ENCODE measurements at regions not wholly inside any gene's neighbourhood (a gene's known extent, or its start where the extent isn't known, plus 50 kb on each side); places are given as distances from the start of the nearest gene placed in this dataset.

DNA sequence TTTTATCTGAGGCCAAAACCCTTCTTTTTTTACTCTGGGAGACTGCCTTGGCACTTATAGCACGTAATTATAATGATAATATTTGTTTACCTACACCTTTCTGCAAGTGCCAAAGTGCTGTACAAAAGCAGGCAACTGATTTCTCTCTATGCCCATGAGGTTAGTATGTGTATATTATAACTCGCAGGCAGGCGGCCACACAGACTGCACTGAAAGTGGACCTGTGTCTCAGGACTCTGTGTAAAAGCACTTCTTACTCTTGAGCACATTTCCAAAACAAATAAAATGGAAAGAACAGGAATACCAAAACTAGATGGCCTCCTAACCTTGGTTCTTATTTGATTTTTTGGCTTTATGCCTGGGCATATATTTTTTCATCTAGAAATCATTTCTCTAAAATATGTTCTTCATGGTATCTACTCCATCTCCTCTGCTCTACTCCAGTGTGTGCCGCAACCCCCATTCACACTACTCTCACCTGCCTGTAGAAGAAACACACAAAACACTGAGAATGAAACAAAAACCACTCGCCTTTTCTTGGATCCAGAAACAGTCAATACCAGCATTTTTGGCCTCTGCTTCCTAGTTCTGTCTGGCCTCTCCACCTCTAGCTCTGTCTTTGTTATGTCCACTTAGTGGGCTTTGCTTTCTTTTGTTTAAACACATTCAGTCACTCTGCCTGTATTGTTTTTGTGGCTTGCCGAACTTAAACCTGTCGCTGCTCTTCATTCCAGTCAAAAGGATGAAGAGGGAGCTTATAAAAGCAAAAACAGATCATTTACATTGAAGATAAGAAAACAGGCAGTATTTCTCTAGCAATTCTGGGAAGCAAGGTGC, 934.5 kb upstream of the TENM3 start:
- no peaks in the 10 kb centered on the region for H3K79me2 ChIP-seq (ENCODE audit: low read length)
- H3K9ac ChIP-seq (ENCODE audit: low read length): no peak overlapping the region
- H3K4me2 ChIP-seq (ENCODE audit: low read depth, low read length, poor library complexity, severe bottlenecking): no peak overlapping the region
- no peaks in the 10 kb centered on the region for H4K20me1 ChIP-seq (ENCODE audit: insufficient read depth, low read depth, low read length)
- no peaks in the 10 kb centered on the region for H3K36me3 ChIP-seq (ENCODE audit: insufficient read depth, low read length)
- no peak overlapping the region for H3K4me3 ChIP-seq (ENCODE audit: low read length)
- no peaks in the 10 kb centered on the region for H3K4me1 ChIP-seq (ENCODE audit: low read length)
- no peaks in the 10 kb centered on the region for H3K9me2 ChIP-seq (replicated peaks; ENCODE audit: insufficient read depth, low read length)
- H3K27ac ChIP-seq (ENCODE audit: low read length): no peak overlapping the region
- DNase-seq: no peak
- no peaks in the 10 kb centered on the region for H3K27me3 ChIP-seq (ENCODE audit: low read length)
- no peaks in the 10 kb centered on the region for H3K9me3 ChIP-seq (ENCODE audit: low read length)
- no peak overlapping the region for H2AFZ ChIP-seq (ENCODE audit: low read length)

GRCh38 chr4:181312066-181312465, 931.1 kb upstream of the TENM3 start:
- H3K9me2 ChIP-seq (replicated peaks; ENCODE audit: insufficient read depth, low read length): no peaks in the 10 kb centered on the region
- no peak overlapping the region for H3K27ac ChIP-seq (ENCODE audit: low read length)
- H2AFZ ChIP-seq (ENCODE audit: low read length): no peak overlapping the region
- no peak overlapping the region for H3K4me3 ChIP-seq (ENCODE audit: low read length)
- H3K4me2 ChIP-seq (ENCODE audit: low read depth, low read length, poor library complexity, severe bottlenecking): no peak overlapping the region
- no peaks in the 10 kb centered on the region for H3K4me1 ChIP-seq (ENCODE audit: low read length)
- H4K20me1 ChIP-seq (ENCODE audit: insufficient read depth, low read depth, low read length): no peaks in the 10 kb centered on the region
- no peaks in the 10 kb centered on the region for H3K9me3 ChIP-seq (ENCODE audit: low read length)
- H3K79me2 ChIP-seq (ENCODE audit: low read length): no peaks in the 10 kb centered on the region
- no peak for DNase-seq
- no peaks in the 10 kb centered on the region for H3K27me3 ChIP-seq (ENCODE audit: low read length)
- no peaks in the 10 kb centered on the region for H3K36me3 ChIP-seq (ENCODE audit: insufficient read depth, low read length)
- no peak overlapping the region for H3K9ac ChIP-seq (ENCODE audit: low read length)

GRCh38 chr4:181319629-181320028, 923.6 kb upstream of the TENM3 start:
- Histone ChIP-seq H2AFZ (ENCODE audit: low read length) (no peak overlapping the region), H3K4me1 (ENCODE audit: low read length) (no peaks in the 10 kb centered on the region), H3K27me3 (ENCODE audit: low read length) (no peaks in the 10 kb centered on the region), H3K36me3 (ENCODE audit: insufficient read depth, low read length) (no peaks in the 10 kb centered on the region), H3K9me2 (replicated peaks; ENCODE audit: insufficient read depth, low read length) (no peaks in the 10 kb centered on the region), H3K9ac (ENCODE audit: low read length) (no peak overlapping the region), H3K9me3 (ENCODE audit: low read length) (no peaks in the 10 kb centered on the region), H3K4me3 (ENCODE audit: low read length) (no peak overlapping the region), H3K27ac (ENCODE audit: low read length) (no peak overlapping the region), H3K4me2 (ENCODE audit: low read depth, low read length, poor library complexity, severe bottlenecking) (no peak overlapping the region), H3K79me2 (ENCODE audit: low read length) (no peaks in the 10 kb centered on the region), H4K20me1 (ENCODE audit: insufficient read depth, low read depth, low read length) (no peaks in the 10 kb centered on the region)
- no peak for DNase-seq

DNA sequence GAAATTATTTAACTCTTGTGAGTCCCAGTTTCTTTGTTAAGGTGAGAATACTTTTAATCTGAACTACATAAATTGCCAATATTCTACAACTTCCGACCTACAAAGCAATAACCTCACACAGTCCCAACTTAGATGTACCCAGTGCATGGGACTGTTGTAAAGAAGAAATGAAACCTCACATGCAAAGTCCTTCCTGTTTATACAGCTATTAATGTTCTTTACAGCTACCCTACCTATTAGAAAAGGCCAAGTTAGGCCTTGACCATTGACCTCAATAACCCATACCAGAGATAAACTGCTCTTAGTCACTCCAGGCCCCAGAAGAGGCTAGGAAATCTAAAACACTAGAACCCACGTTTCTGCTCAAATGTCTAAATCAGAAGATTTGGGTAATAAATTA, 920.1 kb upstream of the TENM3 start:
- Histone ChIP-seq H3K79me2 (ENCODE audit: low read length) (no peaks in the 10 kb centered on the region), H3K4me3 (ENCODE audit: low read length) (no peak overlapping the region), H3K4me2 (ENCODE audit: low read depth, low read length, poor library complexity, severe bottlenecking) (no peak overlapping the region), H3K27ac (ENCODE audit: low read length) (no peak overlapping the region), H3K4me1 (ENCODE audit: low read length) (no peaks in the 10 kb centered on the region), H2AFZ (ENCODE audit: low read length) (no peak overlapping the region), H3K9me2 (replicated peaks; ENCODE audit: insufficient read depth, low read length) (no peaks in the 10 kb centered on the region), H3K9ac (ENCODE audit: low read length) (no peak overlapping the region), H3K9me3 (ENCODE audit: low read length) (no peaks in the 10 kb centered on the region), H4K20me1 (ENCODE audit: insufficient read depth, low read depth, low read length) (no peaks in the 10 kb centered on the region), H3K36me3 (ENCODE audit: insufficient read depth, low read length) (no peaks in the 10 kb centered on the region), H3K27me3 (ENCODE audit: low read length) (no peaks in the 10 kb centered on the region)
- no peak for DNase-seq

DNA sequence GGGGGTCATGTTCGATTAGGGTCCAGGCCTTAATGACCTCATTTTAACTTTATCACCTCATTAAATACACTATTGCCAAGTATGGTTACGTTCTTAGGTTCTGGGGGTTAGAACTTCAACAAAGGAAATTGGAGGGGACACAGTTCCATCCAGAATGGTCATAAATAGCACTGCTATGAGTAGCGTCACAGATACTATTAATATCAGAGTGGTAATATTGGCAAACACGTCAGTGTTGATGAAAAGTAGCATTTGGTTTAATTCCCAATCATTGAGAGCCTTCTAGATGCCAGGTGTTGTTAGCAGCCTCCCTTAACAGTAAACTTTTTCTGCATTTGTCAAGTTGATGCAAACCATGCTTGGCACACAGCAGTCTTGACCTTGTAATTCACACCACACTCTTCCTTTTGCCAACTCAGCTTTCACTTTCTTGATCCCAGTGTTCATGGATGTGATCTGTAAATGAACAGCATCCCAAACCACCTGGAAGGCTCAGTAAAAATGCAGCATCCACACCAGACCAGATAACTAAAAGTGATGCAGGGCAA, 912.5 kb upstream of the TENM3 start:
- Histone ChIP-seq H3K4me3 (ENCODE audit: low read length) (no peak overlapping the region), H3K9ac (ENCODE audit: low read length) (no peak overlapping the region), H3K79me2 (ENCODE audit: low read length) (no peaks in the 10 kb centered on the region), H3K27ac (ENCODE audit: low read length) (no peak overlapping the region), H3K4me2 (ENCODE audit: low read depth, low read length, poor library complexity, severe bottlenecking) (no peak overlapping the region), H3K36me3 (ENCODE audit: insufficient read depth, low read length) (no peaks in the 10 kb centered on the region), H3K27me3 (ENCODE audit: low read length) (no peaks in the 10 kb centered on the region), H4K20me1 (ENCODE audit: insufficient read depth, low read depth, low read length) (no peaks in the 10 kb centered on the region), H3K4me1 (ENCODE audit: low read length) (no peaks in the 10 kb centered on the region), H3K9me2 (replicated peaks; ENCODE audit: insufficient read depth, low read length) (no peaks in the 10 kb centered on the region), H2AFZ (ENCODE audit: low read length) (no peak overlapping the region), H3K9me3 (ENCODE audit: low read length) (no peaks in the 10 kb centered on the region)
- no peak for DNase-seq

DNA sequence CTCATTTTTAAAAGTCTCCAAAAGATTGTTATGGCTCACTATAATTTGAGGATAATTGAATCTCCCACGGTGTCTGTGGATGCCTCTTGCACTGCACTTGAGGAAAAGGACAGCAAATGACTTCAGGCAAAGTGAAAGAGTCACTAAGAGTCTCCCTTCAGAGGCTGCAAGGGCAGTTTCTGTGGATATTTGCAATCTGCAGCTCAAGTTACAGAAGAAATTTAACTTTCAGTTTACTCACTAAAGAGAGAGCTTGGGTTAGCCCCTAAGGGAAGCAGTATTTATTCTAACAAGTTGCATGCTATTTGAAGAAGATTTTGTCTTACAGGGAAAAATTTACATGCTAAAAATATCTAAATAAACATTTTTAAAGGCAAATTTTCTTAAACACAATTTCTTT, 912.0 kb upstream of the TENM3 start:
- Histone ChIP-seq H3K79me2 (ENCODE audit: low read length) (no peaks in the 10 kb centered on the region), H4K20me1 (ENCODE audit: insufficient read depth, low read depth, low read length) (no peaks in the 10 kb centered on the region), H3K9me3 (ENCODE audit: low read length) (no peaks in the 10 kb centered on the region), H3K27me3 (ENCODE audit: low read length) (no peaks in the 10 kb centered on the region), H3K27ac (ENCODE audit: low read length) (no peak overlapping the region), H3K4me3 (ENCODE audit: low read length) (no peak overlapping the region), H3K4me1 (ENCODE audit: low read length) (no peaks in the 10 kb centered on the region), H2AFZ (ENCODE audit: low read length) (no peak overlapping the region), H3K36me3 (ENCODE audit: insufficient read depth, low read length) (no peaks in the 10 kb centered on the region), H3K9me2 (replicated peaks; ENCODE audit: insufficient read depth, low read length) (no peaks in the 10 kb centered on the region), H3K9ac (ENCODE audit: low read length) (no peak overlapping the region), H3K4me2 (ENCODE audit: low read depth, low read length, poor library complexity, severe bottlenecking) (no peak overlapping the region)
- DNase-seq: no peak

DNA sequence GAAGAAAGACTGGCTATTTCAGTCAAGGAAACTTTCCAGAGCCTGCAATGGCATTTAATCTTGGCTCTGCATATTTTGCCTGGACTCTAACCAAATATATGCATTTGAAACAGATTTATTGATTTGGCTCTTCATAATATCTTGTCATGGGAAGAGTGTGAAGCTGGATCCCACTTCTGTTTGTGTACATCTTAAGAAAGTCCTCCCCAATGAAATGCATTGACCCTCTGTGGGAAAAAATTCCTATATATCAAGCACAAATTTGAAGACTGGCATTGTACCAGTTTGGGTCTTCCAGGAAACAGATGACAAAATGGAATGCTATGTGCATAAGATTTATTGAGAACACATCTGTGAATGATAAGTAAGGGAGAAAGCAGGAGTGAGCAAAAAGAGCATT, 897.3 kb upstream of the TENM3 start:
- Histone ChIP-seq H3K27me3 (ENCODE audit: low read length) (no peaks in the 10 kb centered on the region), H3K9me2 (replicated peaks; ENCODE audit: insufficient read depth, low read length) (no peaks in the 10 kb centered on the region), H3K79me2 (ENCODE audit: low read length) (no peaks in the 10 kb centered on the region), H4K20me1 (ENCODE audit: insufficient read depth, low read depth, low read length) (no peaks in the 10 kb centered on the region), H3K4me3 (ENCODE audit: low read length) (no peak overlapping the region), H3K36me3 (ENCODE audit: insufficient read depth, low read length) (no peaks in the 10 kb centered on the region), H3K4me2 (ENCODE audit: low read depth, low read length, poor library complexity, severe bottlenecking) (no peak overlapping the region), H2AFZ (ENCODE audit: low read length) (no peak overlapping the region), H3K9ac (ENCODE audit: low read length) (no peak overlapping the region), H3K4me1 (ENCODE audit: low read length) (no peaks in the 10 kb centered on the region), H3K27ac (ENCODE audit: low read length) (no peak overlapping the region), H3K9me3 (ENCODE audit: low read length) (no peaks in the 10 kb centered on the region)
- no peak for DNase-seq

DNA sequence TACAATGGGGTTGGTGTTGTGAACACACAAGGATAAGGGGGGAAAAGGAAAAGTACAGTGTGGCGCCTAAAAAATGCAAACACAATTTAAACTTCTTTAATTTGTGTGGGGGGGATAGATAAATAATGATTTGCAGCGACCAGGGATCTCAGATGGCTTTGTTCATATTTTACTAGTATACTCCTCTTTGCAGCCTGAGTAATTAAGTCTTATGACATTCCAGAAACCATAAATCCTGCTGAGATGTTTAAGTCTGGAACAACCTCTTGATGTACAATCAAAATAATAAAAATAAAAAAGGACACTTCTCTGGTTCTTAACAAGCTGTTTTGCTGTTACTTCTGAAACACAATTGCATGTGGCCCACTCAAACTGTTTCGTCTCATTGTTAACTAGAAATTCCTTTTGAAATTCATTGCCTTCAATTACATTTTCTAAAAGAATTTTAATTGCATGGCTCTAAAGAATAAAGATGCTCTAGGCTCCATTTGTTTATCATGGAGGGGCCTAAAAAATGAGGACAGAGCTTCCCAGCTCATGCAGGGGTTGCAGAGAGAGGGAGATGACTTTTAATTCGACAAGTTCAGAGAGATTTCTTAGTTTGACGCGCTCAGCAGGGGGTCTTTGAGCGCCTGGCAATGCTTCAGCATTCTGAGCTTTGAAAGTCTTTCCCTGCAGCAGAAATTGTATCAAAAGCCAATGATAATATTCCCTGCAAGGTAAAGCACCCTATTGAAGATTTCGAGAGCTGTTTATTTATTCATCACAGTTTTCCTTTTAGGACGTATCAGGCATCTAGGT, 892.4 kb upstream of the TENM3 start:
- no peaks in the 10 kb centered on the region for H3K9me3 ChIP-seq (ENCODE audit: low read length)
- no peak overlapping the region for H3K27ac ChIP-seq (ENCODE audit: low read length)
- DNase-seq: no peak
- H3K4me1 ChIP-seq (ENCODE audit: low read length): no peaks in the 10 kb centered on the region
- H2AFZ ChIP-seq (ENCODE audit: low read length): no peak overlapping the region
- H3K27me3 ChIP-seq (ENCODE audit: low read length): no peaks in the 10 kb centered on the region
- no peaks in the 10 kb centered on the region for H3K9me2 ChIP-seq (replicated peaks; ENCODE audit: insufficient read depth, low read length)
- no peak overlapping the region for H3K4me3 ChIP-seq (ENCODE audit: low read length)
- H3K9ac ChIP-seq (ENCODE audit: low read length): no peak overlapping the region
- no peaks in the 10 kb centered on the region for H3K36me3 ChIP-seq (ENCODE audit: insufficient read depth, low read length)
- no peaks in the 10 kb centered on the region for H4K20me1 ChIP-seq (ENCODE audit: insufficient read depth, low read depth, low read length)
- H3K4me2 ChIP-seq (ENCODE audit: low read depth, low read length, poor library complexity, severe bottlenecking): no peak overlapping the region
- H3K79me2 ChIP-seq (ENCODE audit: low read length): no peaks in the 10 kb centered on the region
